Fibroblast of the aortic adventitia (primary cell): ENCODE measurements at regions not wholly inside any gene's neighbourhood (a gene's known extent, or its start where the extent isn't known, plus 50 kb on each side); places are given as distances from the start of the nearest gene placed in this dataset.
A peak's percentile ranks its signal among the peaks of the same experiment; 100 is the strongest.

ENCODE experiments used
- DNase-seq: peaks from one replicate; pipeline ENCODE4 v3.0.0-alpha.2; 2010; ENCODE audit warnings: low read depth
- H3K4me3 ChIP-seq: 2 replicates; pipeline ENCODE4 v1.5.1; 2011; ENCODE audit warnings: low read depth, mild to moderate bottlenecking, control low read depth, low read length, moderate library complexity
- TF ChIP-seq, protein P1 (sequence below): IDR thresholded peaks from 2 replicates; pipeline ENCODE4 v1.5.1; 2011; ENCODE audit warnings: mild to moderate bottlenecking, low read length, control low read depth, inconsistent platforms; ENCODE audit not compliant: insufficient read depth

DNA sequence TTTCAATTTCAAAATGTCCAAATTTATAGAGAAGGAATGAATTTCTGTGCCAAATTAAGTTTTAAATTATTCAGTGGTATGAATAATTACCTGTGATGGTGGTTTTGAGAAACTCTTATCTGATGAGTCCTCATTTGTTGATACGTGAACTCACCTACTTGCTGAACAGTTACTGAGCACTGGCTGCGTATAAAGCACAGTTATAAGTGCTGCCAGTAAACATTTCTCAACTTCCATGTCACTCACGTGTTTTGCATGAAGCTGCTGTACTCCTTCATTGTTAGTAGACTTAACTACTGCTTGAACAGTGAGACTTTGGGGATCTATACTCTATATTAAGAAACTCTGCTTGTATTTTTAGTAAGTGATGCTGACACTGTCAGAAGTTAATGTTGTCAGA lies 269.1 kb upstream of the FZD8 start:
- no peak overlapping the region for H3K4me3 ChIP-seq
- DNase-seq = no peak
- TF ChIP-seq, protein P1, sequence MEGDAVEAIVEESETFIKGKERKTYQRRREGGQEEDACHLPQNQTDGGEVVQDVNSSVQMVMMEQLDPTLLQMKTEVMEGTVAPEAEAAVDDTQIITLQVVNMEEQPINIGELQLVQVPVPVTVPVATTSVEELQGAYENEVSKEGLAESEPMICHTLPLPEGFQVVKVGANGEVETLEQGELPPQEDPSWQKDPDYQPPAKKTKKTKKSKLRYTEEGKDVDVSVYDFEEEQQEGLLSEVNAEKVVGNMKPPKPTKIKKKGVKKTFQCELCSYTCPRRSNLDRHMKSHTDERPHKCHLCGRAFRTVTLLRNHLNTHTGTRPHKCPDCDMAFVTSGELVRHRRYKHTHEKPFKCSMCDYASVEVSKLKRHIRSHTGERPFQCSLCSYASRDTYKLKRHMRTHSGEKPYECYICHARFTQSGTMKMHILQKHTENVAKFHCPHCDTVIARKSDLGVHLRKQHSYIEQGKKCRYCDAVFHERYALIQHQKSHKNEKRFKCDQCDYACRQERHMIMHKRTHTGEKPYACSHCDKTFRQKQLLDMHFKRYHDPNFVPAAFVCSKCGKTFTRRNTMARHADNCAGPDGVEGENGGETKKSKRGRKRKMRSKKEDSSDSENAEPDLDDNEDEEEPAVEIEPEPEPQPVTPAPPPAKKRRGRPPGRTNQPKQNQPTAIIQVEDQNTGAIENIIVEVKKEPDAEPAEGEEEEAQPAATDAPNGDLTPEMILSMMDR = no peak

DNA sequence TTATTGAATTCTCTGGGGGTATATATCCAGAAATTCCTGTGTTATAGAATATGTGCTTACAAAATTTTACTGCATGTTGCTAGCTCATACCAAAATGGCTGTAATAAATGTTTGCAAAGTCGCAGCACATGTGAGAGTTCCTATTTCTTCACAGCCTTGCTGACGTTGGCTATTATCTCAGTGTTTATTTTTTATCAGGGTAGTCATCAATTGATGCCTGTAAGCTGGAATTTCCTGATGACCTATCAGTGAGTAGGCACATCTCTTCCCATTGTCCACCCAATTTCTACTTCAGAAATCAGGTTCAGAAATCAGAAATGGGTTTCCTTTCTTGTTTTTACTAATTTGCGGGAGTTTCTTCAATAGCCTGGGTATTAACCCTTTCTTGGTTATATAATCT lies 268.1 kb upstream of the FZD8 start:
- H3K4me3 ChIP-seq = no peak overlapping the region
- DNase-seq = peak; percentile 93
- TF ChIP-seq, protein P1 = no peak

DNA sequence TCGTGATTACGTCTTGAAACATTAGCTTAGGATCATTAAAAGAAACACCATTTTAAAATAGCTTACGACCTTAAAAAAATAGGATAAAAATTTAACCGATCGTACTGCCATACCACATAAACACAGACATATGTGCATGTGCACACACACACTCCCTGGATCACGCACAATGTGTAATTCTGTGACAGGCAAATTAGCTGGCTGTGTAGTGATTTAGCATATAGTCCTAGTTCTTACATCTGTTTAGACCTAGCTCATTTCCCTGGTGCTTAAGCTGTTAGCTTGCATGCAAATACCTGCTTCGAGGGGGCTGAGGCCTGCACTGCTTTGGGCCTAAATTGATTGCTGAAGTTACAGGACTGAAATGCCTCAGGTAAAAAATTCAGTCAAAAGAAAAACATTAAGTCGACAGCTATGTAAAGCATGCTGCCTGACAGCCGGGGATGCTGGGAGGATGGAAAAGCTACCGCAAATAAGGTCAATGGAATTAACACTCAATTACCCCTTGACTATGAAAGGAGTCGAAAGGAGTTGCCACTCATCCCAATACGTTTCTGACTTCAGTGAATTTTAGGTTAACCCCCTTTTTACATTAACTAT lies 267.1 kb upstream of the FZD8 start:
- H3K4me3 ChIP-seq = no peak overlapping the region
- TF ChIP-seq, protein P1 = no peak
- DNase-seq = no peak

DNA sequence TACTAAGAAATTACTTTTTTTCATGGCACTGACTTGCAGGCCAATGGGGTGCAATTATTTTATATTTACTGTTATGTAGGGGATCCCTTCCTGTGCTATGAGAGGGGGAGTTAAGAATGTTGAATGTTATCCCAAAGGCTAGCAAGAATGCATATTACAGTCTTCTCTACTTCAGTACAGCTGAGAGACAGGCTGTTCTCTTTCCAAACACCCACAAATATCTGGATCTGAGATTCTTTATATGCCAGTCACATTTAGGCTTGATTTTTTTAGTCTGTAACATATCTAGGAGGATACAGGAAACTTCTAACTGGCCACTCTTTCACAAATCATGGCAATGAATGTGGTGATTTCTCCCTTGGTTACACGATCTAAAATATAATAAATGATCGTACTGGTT lies 266.4 kb upstream of the FZD8 start:
- TF ChIP-seq, protein P1 = no peak
- DNase-seq = no peak
- no peak overlapping the region for H3K4me3 ChIP-seq

DNA sequence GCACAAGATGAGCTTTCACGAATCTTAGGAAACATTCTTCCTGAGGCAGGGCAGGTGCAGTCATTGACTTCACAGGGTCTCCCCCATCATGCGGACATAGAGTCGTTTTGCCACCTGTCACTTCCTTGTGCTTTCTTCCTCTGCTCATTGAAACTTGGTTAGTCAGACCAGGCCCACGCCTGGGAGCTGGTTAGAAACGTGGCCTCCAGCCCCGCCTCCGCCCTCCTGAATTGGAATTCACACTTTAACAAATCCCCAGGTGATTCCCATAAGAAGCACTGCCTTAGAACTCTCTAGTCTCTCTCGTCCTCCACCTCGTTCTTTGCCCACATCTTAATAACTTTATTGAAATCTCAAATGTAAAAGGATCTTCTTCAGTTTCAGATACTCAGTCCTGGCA lies 265.5 kb upstream of the FZD8 start:
- DNase-seq = no peak
- H3K4me3 ChIP-seq = no peak overlapping the region
- TF ChIP-seq, protein P1 = no peak

DNA sequence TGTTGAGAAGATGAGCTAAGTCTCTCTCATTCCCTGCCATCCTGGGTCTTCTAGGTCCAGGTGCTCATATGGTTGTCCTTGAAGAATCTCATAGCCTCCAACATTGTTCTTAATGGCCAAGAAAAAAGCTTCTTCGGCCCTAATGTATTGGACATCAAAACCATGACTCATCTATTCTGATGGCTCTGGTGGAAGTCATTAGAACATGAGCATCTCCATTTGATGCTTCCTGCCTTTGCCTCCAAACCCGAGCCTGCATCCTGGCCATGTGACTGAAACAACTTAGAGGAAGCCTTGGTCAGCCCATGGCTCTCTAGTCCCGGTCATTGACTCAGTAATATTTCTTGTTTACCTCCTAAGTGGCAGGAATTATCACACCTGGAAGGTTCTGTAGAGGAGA lies 264.1 kb upstream of the FZD8 start:
- TF ChIP-seq, protein P1 = no peak
- DNase-seq = no peak
- H3K4me3 ChIP-seq = no peak overlapping the region

DNA sequence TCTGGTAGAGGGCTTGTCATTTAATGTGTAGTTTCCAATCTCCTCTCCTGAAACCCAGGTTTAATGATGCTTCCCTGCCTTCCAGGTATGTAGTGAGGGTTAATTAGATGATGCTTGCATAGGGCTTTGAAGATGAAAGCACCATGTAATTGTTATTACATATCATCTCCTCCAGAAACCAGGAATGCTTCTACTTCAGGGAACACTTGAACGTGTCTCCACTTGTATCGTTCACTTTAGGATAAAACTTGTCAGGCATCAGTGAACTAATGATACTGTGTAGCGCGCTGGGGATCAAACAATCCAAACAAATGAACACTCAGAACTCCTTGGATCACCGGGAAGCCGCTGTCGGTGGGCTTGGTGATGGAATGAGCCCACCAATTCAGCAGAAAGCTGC lies 260.9 kb upstream of the FZD8 start:
- TF ChIP-seq, protein P1 = no peak

More for the DNA sequence above, 260.9 kb upstream of the FZD8 start:
- no peak overlapping the region for H3K4me3 ChIP-seq
- no peak for DNase-seq
